ENCODE measurements at regions not wholly inside any gene's neighbourhood (a gene's known extent, or its start where the extent isn't known, plus 50 kb on each side); places are given as distances from the start of the nearest gene placed in this dataset.
"Not testable (repeated sequence)": the region's sequence is repeated elsewhere in the genome, so short reads cannot be mapped to it uniquely, and the experiment has no call there.

- TF ChIP-seq CTCF (IDR thresholded peaks at IDR 0.05; ENCODE audit: extremely low read depth, missing control alignments): no peak
- DNase-seq (ENCODE audit: low spot score): peak; percentile 29
Observed at GRCh38 chr21:35438643-35439404, 389.7 kb upstream of the RUNX1 start.

GRCh38 chr21:35437941-35438340 is 388.8 kb upstream of the RUNX1 start:
- no peak for DNase-seq (ENCODE audit: low spot score)
- no peak for TF ChIP-seq CTCF (IDR thresholded peaks at IDR 0.05; ENCODE audit: extremely low read depth, missing control alignments)

GRCh38 chr21:35436899-35437298 is 387.8 kb upstream of the RUNX1 start:
- no peak for TF ChIP-seq CTCF (IDR thresholded peaks at IDR 0.05; ENCODE audit: extremely low read depth, missing control alignments)
- DNase-seq (ENCODE audit: low spot score): no peak

- not testable (repeated sequence) for DNase-seq (ENCODE audit: low spot score)
Observed at GRCh38 chr21:35432601-35433000, 383.5 kb upstream of the RUNX1 start.

- no peak for DNase-seq (ENCODE audit: low spot score)
- no peak for TF ChIP-seq CTCF (IDR thresholded peaks at IDR 0.05; ENCODE audit: extremely low read depth, missing control alignments)
Observed at GRCh38 chr21:35430260-35430659, 381.2 kb upstream of the RUNX1 start.

GRCh38 chr21:35428937-35429336 is 379.8 kb upstream of the RUNX1 start:
- no peak for DNase-seq (ENCODE audit: low spot score)
- no peak for TF ChIP-seq CTCF (IDR thresholded peaks at IDR 0.05; ENCODE audit: extremely low read depth, missing control alignments)

GRCh38 chr21:35428489-35428888 is 379.4 kb upstream of the RUNX1 start:
- DNase-seq (ENCODE audit: low spot score): no peak

More at GRCh38 chr21:35428489-35428888, 379.4 kb upstream of the RUNX1 start:
- no peak for TF ChIP-seq CTCF (IDR thresholded peaks at IDR 0.05; ENCODE audit: extremely low read depth, missing control alignments)
